K562 (cell line): ENCODE measurements at regions not wholly inside any gene's neighbourhood (a gene's known extent, or its start where the extent isn't known, plus 50 kb on each side); places are given as distances from the start of the nearest gene placed in this dataset.

Experiments used
- ATAC-seq: fragments of 200-7000 bp; cut with Tn5 transposase; 3 replicates; pipeline ENCODE4 v1.9.1; 2020; ENCODE audit warnings: moderate library complexity
- BruUV-seq: library from RNA; stranded (reverse); fragments of 400-500 nt; replicated peaks from 2 replicates; lab custom pipeline; 2021; lab: Mats Ljungman, UMichigan
- CTCF ChIA-PET: fragments of 300-600 bp; formaldehyde crosslinking; extraction: SDS; loops from one replicate; lab custom pipeline; 2021; ENCODE audit warnings: low intra/inter-chr PET ratio; lab: Yijun Ruan, JAX
- POLR2A ChIA-PET: fragments of 300-600, 350-650 bp; sonication (Branson Sonifier 250); formaldehyde crosslinking; extraction: SDS; loops from one replicate; lab custom pipeline; 2021; ENCODE audit warnings: antibody characterized with exemption, inconsistent platforms; lab: Yijun Ruan, JAX
- DNase-seq, 4 experiments: peaks; one replicate each; pipeline versions ENCODE4 v3.0.0 to v3.0.0-alpha.2; 2011 to 2018; ENCODE audit warnings: low spot score in 3 of 4, mixed read lengths in 3 of 4; ENCODE audit errors: extremely low read depth in 1 of 4
- FAIRE-seq: peaks from 2 replicates; lab custom pipeline; 2011; peaks lifted over from hg19 to GRCh38; lab: Jason Lieb, UNC
- H2AFZ ChIP-seq: 2 replicates; pipeline ENCODE4 v1.6.0; 2011; ENCODE audit warnings: low read depth, low read length, control low read depth, inconsistent platforms
- H3K27ac ChIP-seq: fragments of 200-600 bp; 3 replicates; pipeline ENCODE4 v1.8.0; 2011; ENCODE audit warnings: low read depth, mild to moderate bottlenecking, control low read depth, inconsistent platforms, low read length, moderate library complexity, mixed read lengths; ENCODE audit errors: extremely low read depth
- H3K27me3 ChIP-seq, 2 experiments: fragments of 300-600 bp in 1 of 2; 2 replicates in 1 of 2; 3 replicates in 1 of 2; pipeline versions ENCODE4 v1.6.0 to v1.8.0; 2011; ENCODE audit warnings: inconsistent platforms in 2 of 2, low read length in 2 of 2, mild to moderate bottlenecking in 1 of 2, mixed read lengths in 1 of 2, moderate library complexity in 1 of 2; ENCODE audit not compliant: control insufficient read depth in 2 of 2, insufficient read depth in 2 of 2
- H3K36me3 ChIP-seq: fragments of 300-600 bp; 3 replicates; pipeline ENCODE4 v1.8.0; 2011; ENCODE audit warnings: mild to moderate bottlenecking, low read length, inconsistent platforms; ENCODE audit not compliant: control insufficient read depth, insufficient read depth
- H3K4me1 ChIP-seq, 2 experiments: fragments of 200-600 bp in 1 of 2; replicated peaks in 1 of 2; 2 replicates in 1 of 2; 3 replicates in 1 of 2; pipeline versions ENCODE4 v1.5.1 to v1.8.0; 2011; ENCODE audit warnings: inconsistent platforms in 2 of 2, low read length in 2 of 2, mild to moderate bottlenecking in 1 of 2, mixed read lengths in 1 of 2, moderate library complexity in 1 of 2; ENCODE audit not compliant: control insufficient read depth in 2 of 2, insufficient read depth in 2 of 2
- H3K4me2 ChIP-seq: 2 replicates; pipeline ENCODE4 v1.6.1; 2011; ENCODE audit warnings: low read length, control low read depth, inconsistent platforms, mixed read lengths; ENCODE audit not compliant: insufficient read depth
- H3K4me3 ChIP-seq: fragments of 200-600 bp; sonication (generic), shearing (Covaris generic); 2 replicates; pipeline ENCODE4 v1.5.1; 2016; ENCODE audit warnings: control low read depth, inconsistent platforms
- H3K79me2 ChIP-seq: fragments of 200-600 bp; 3 replicates; pipeline ENCODE4 v1.8.0; 2011; ENCODE audit warnings: low read length, inconsistent platforms; ENCODE audit not compliant: control insufficient read depth, insufficient read depth
- H3K9ac ChIP-seq, 2 experiments: 2 replicates each; pipeline versions ENCODE4 v1.6.0 to v1.6.1; 2011; ENCODE audit warnings: low read depth in 2 of 2, low read length in 2 of 2, control low read depth in 1 of 2, inconsistent platforms in 1 of 2, mild to moderate bottlenecking in 1 of 2, mixed read lengths in 1 of 2; ENCODE audit not compliant: insufficient read depth in 1 of 2
- H3K9me1 ChIP-seq: one replicate; pipeline ENCODE4 v1.6.0; 2011; ENCODE audit warnings: inconsistent platforms, mild to moderate bottlenecking, low read length, moderate library complexity; ENCODE audit not compliant: control insufficient read depth, insufficient read depth
- H3K9me3 ChIP-seq: replicated peaks from 2 replicates; pipeline ENCODE4 v1.5.1; 2011; ENCODE audit warnings: low read depth, low read length, inconsistent platforms; ENCODE audit not compliant: control insufficient read depth, insufficient read depth
- H4K20me1 ChIP-seq: replicated peaks from 2 replicates; pipeline ENCODE4 v1.6.1; 2011; ENCODE audit warnings: low read length, inconsistent platforms, mixed read lengths; ENCODE audit not compliant: control insufficient read depth, insufficient read depth
- ADNP ChIP-seq: fragments of 200-800 bp; sonication (Bioruptor generic); IDR thresholded peaks from 2 replicates; pipeline ENCODE4 v1.6.1; 2016; ENCODE audit warnings: missing genetic modification characterization, missing compliant biosample characterization
- ESRRA ChIP-seq: fragments of 450-650 bp; IDR thresholded peaks from 2 replicates; pipeline ENCODE4 v1.6.1; 2014; ENCODE audit warnings: low read depth, mild to moderate bottlenecking, moderate library complexity, borderline replicate concordance
- FOXA3 ChIP-seq, 2 experiments: fragments of 450-650 bp in 1 of 2; sonication (generic) in 1 of 2; formaldehyde crosslinking; IDR thresholded peaks in 1 of 2; conservative IDR thresholded peaks in 1 of 2; 2 replicates each; pipeline versions ENCODE4 v1.4.0 to v1.8.0; 2020 to 2022; ENCODE audit warnings: mild to moderate bottlenecking in 2 of 2, missing genetic modification reagents in 1 of 2
- HMBOX1 ChIP-seq: sonication (generic); IDR thresholded peaks from 2 replicates; pipeline ENCODE4 v1.6.1; 2016
- IRF1 ChIP-seq: sonication (generic); formaldehyde crosslinking; IDR thresholded peaks from 2 replicates; pipeline ENCODE4 v1.8.0; 2022; ENCODE audit warnings: missing genetic modification reagents, mild to moderate bottlenecking, borderline replicate concordance
- NCOA1 ChIP-seq: fragments of 450-650 bp; IDR thresholded peaks from 2 replicates; pipeline ENCODE4 v1.6.1; 2016; ENCODE audit warnings: low read depth
- POLR2B ChIP-seq: fragments of 450-650 bp; IDR thresholded peaks from 2 replicates; pipeline ENCODE4 v1.6.1; 2018; ENCODE audit warnings: low read depth; ENCODE audit not compliant: partially characterized antibody
- RBM25 ChIP-seq: fragments of 200-400 bp; formaldehyde crosslinking; IDR thresholded peaks from 2 replicates; pipeline ENCODE4 v1.6.1; 2018; ENCODE audit warnings: low read length, low read depth, moderate library complexity; ENCODE audit not compliant: severe bottlenecking
- SRSF1 ChIP-seq: fragments of 200-400 bp; formaldehyde crosslinking; IDR thresholded peaks from 2 replicates; pipeline ENCODE4 v1.6.1; 2017; ENCODE audit warnings: mild to moderate bottlenecking, low read depth, low read length, moderate library complexity
- TEAD4 ChIP-seq, 2 experiments: sonication (generic) in 1 of 2; formaldehyde crosslinking in 1 of 2; IDR thresholded peaks; 2 replicates each; pipeline versions ENCODE4 v1.6.1 to v1.8.0; 2012 to 2022; ENCODE audit warnings: borderline replicate concordance in 1 of 2, inconsistent platforms in 1 of 2, low read length in 1 of 2, mild to moderate bottlenecking in 1 of 2, missing genetic modification reagents in 1 of 2
- TFE3 ChIP-seq: fragments of 450-650 bp; formaldehyde crosslinking; IDR thresholded peaks from 2 replicates; pipeline ENCODE4 v1.4.0; 2020; ENCODE audit warnings: mild to moderate bottlenecking, mixed read lengths
- THAP7 ChIP-seq: fragments of 250-450 bp; sonication (Bioruptor Pico); IDR thresholded peaks from 2 replicates; pipeline ENCODE4 v1.5.0; 2021
- U2AF2 ChIP-seq: fragments of 200-400 bp; formaldehyde crosslinking; optimal IDR thresholded peaks from 2 replicates; pipeline ENCODE3; 2017; ENCODE audit warnings: low read depth, mild to moderate bottlenecking, low read length
- ZMIZ1 ChIP-seq, 2 experiments: fragments of 150-350 bp in 1 of 2; IDR thresholded peaks; 2 replicates each; pipeline ENCODE4 v1.6.1; 2012 to 2016; ENCODE audit warnings: low read depth in 2 of 2, low read length in 2 of 2, mild to moderate bottlenecking in 1 of 2, moderate library complexity in 1 of 2
- WGBS: fragments of 100-300 bp; shearing (Covaris generic); methylation state at CpG from one replicate; pipeline ENCODE4 v1.1.6; 2016; ENCODE audit warnings: low coverage, mixed read lengths; ENCODE audit not compliant: insufficient coverage; ENCODE audit errors: missing lambda C conversion rate; 5-methylcytosine and 5-hydroxymethylcytosine counted together
- in situ Hi-C: fragments of 300-500 bp; cut with MboI; formaldehyde crosslinking; loops from 4 replicates; pipeline ENCODE4 v1.15.0; 2018; ENCODE audit warnings: inconsistent platforms, mixed read lengths
- intact Hi-C: fragments of 100-400 bp; cut with micrococcal nuclease; formaldehyde crosslinking; loops from 2 replicates; pipeline ENCODE4 v1.14.2; 2022

GRCh38 chr4:123462007-123462406 lies 65.4 kb downstream of the SPRY1 start:
- ChIA-PET CTCF (no interaction called here), POLR2A (no interaction called here)
- 18% methylated on average over 3 of the region's 3 CpGs for WGBS
- peaks cover 4 to 5% of the 10 kb centered on the region in 2 experiments; a peak in 4 of 5 replicates for H3K27me3 ChIP-seq
- no peaks in the 10 kb centered on the region for H4K20me1 ChIP-seq
- no peak overlapping the region for H3K27ac ChIP-seq
- no peaks in the 10 kb centered on the region for H3K36me3 ChIP-seq
- H3K9me1 ChIP-seq: no peaks in the 10 kb centered on the region
- H3K4me1 ChIP-seq: no peaks in the 10 kb centered on the region
- no peak for FAIRE-seq
- ATAC-seq: no peak
- BruUV-seq: no TSS peak
- no peak overlapping the region for H2AFZ ChIP-seq
- no peak overlapping the region for H3K9ac ChIP-seq
- no peaks in the 10 kb centered on the region for H3K79me2 ChIP-seq
- H3K4me2 ChIP-seq: no peak overlapping the region
- in situ Hi-C loops (no loop called here), intact Hi-C loops (no loop called here)
- DNase-seq: no peak
- H3K4me3 ChIP-seq: no peak overlapping the region
- H3K9me3 ChIP-seq: no peaks in the 10 kb centered on the region
- no peak for TF ChIP-seq HMBOX1
- TF ChIP-seq FOXA3 (CRISPR knock-in tag; conservative IDR thresholded peaks at IDR 0.05 in 1 of 2, IDR thresholded peaks at IDR 0.05 in 1 of 2): no peak
- TF ChIP-seq SRSF1: no peak
- no peak for TF ChIP-seq POLR2B
- no peak for TF ChIP-seq ADNP (tag)
- TF ChIP-seq ESRRA: no peak
- TF ChIP-seq THAP7 (CRISPR knock-in tag): no peak
- TF ChIP-seq TFE3 (CRISPR knock-in tag): no peak
- no peak for TF ChIP-seq IRF1 (CRISPR knock-in tag)
- TF ChIP-seq TEAD4 (IDR thresholded peaks at IDR 0.05; ENCODE audit: low read length): no peak
- no peak for TF ChIP-seq TEAD4 (CRISPR knock-in tag; IDR thresholded peaks at IDR 0.05; ENCODE audit: borderline replicate concordance)
- TF ChIP-seq NCOA1: no peak
- no peak for TF ChIP-seq RBM25
- no peak for TF ChIP-seq ZMIZ1 (IDR thresholded peaks at IDR 0.05; ENCODE audit: low read depth in 2 of 2, low read length in 2 of 2)
- TF ChIP-seq U2AF2: no peak
